HEK293 (cell line): ENCODE measurements at regions not wholly inside any gene's neighbourhood (a gene's known extent, or its start where the extent isn't known, plus 50 kb on each side); places are given as distances from the start of the nearest gene placed in this dataset.

Experiments
- CTCF ChIA-PET: fragments of 350-600 bp; formaldehyde crosslinking; extraction: SDS; loops from one replicate; lab custom pipeline; 2021; ENCODE audit warnings: antibody characterized with exemption; lab: Yijun Ruan, JAX
- POLR2A ChIA-PET: fragments of 300-600 bp; formaldehyde crosslinking; extraction: SDS; loops from one replicate; lab custom pipeline; 2020; ENCODE audit warnings: antibody characterized with exemption, inconsistent platforms; lab: Yijun Ruan, JAX
- H3K27ac ChIP-seq: fragments of 200-500 bp; sonication (Bioruptor generic); 2 replicates; pipeline ENCODE4 v1.5.1; 2014; ENCODE audit warnings: low read depth, low read length, control low read depth, inconsistent platforms; ENCODE audit errors: extremely low read depth
- H3K36me3 ChIP-seq, 2 experiments: fragments of 200-500 bp in 1 of 2; sonication (Bioruptor generic) in 1 of 2; 1 replicate in 1 of 2; 2 replicates in 1 of 2; pipeline ENCODE4 v1.5.1; 2014 to 2017; ENCODE audit warnings: inconsistent platforms in 2 of 2, low read length in 2 of 2; ENCODE audit not compliant: control insufficient read depth in 2 of 2, insufficient read depth in 1 of 2
- H3K4me1 ChIP-seq: fragments of 200-500 bp; sonication (Bioruptor generic); 2 replicates; pipeline ENCODE4 v1.5.1; 2014; ENCODE audit warnings: mild to moderate bottlenecking, low read length, inconsistent platforms; ENCODE audit not compliant: control insufficient read depth, insufficient read depth
- H3K4me3 ChIP-seq: 2 replicates; pipeline ENCODE4 v1.5.1; 2011; ENCODE audit warnings: low read depth, mild to moderate bottlenecking, control low read depth, low read length, moderate library complexity
- H3K9me3 ChIP-seq: fragments of 200-500 bp; sonication (Bioruptor generic); 2 replicates; pipeline ENCODE4 v1.5.1; 2014; ENCODE audit warnings: low read depth, low read length, inconsistent platforms; ENCODE audit not compliant: control insufficient read depth, insufficient read depth
- AEBP2 ChIP-seq: fragments of 450-650 bp; formaldehyde crosslinking; IDR thresholded peaks from 2 replicates; pipeline ENCODE4 v1.5.1; 2016; ENCODE audit warnings: missing biosample characterization, missing genetic modification characterization, borderline replicate concordance
- HOXA7 ChIP-seq: sonication (generic); formaldehyde crosslinking; IDR thresholded peaks from 2 replicates; pipeline ENCODE4 v1.8.1; 2022; ENCODE audit warnings: missing genetic modification reagents, borderline replicate concordance
- HOXD13 ChIP-seq: sonication (generic); formaldehyde crosslinking; IDR thresholded peaks from 2 replicates; pipeline ENCODE4 v1.8.0; 2022; ENCODE audit warnings: missing genetic modification reagents, borderline replicate concordance
- KLF10 ChIP-seq: fragments of 450-650 bp; IDR thresholded peaks from 2 replicates; pipeline ENCODE4 v1.5.1; 2018; ENCODE audit warnings: missing biosample characterization, mild to moderate bottlenecking, missing genetic modification characterization
- SETDB1 ChIP-seq: IDR thresholded peaks from one replicate; pipeline ENCODE4 v1.6.1; 2017; ENCODE audit warnings: mild to moderate bottlenecking, low read length, moderate library complexity, mixed read lengths; ENCODE audit not compliant: insufficient read length
- ZBTB48 ChIP-seq: fragments of 450-650 bp; formaldehyde crosslinking; IDR thresholded peaks from 2 replicates; pipeline ENCODE4 v1.5.1; 2016; ENCODE audit warnings: missing biosample characterization, missing genetic modification characterization
- ZNF175 ChIP-seq: fragments of 450-650 bp; formaldehyde crosslinking; IDR thresholded peaks from 2 replicates; pipeline ENCODE4 v1.5.1; 2016; ENCODE audit warnings: missing biosample characterization, missing genetic modification characterization
- ZNF324 ChIP-seq: fragments of 450-650 bp; formaldehyde crosslinking; IDR thresholded peaks from 2 replicates; pipeline ENCODE4 v1.5.1; 2016; ENCODE audit warnings: missing biosample characterization, missing genetic modification characterization
- ZNF518A ChIP-seq: fragments of 450-650 bp; formaldehyde crosslinking; conservative IDR thresholded peaks from 2 replicates; pipeline ENCODE4 v1.5.1; 2016; ENCODE audit warnings: low read depth, missing biosample characterization, missing genetic modification characterization
- ZNF558 ChIP-seq: fragments of 450-650 bp; formaldehyde crosslinking; IDR thresholded peaks from 2 replicates; pipeline ENCODE4 v1.5.1; 2016; ENCODE audit warnings: missing biosample characterization, missing genetic modification characterization
- ZNF560 ChIP-seq: fragments of 450-650 bp; formaldehyde crosslinking; IDR thresholded peaks from 2 replicates; pipeline ENCODE4 v1.5.1; 2017; ENCODE audit warnings: missing biosample characterization, missing genetic modification characterization, borderline replicate concordance
- ZNF571 ChIP-seq: fragments of 450-650 bp; formaldehyde crosslinking; IDR thresholded peaks from 2 replicates; pipeline ENCODE4 v1.5.0; 2017; ENCODE audit warnings: missing biosample characterization, missing genetic modification characterization
- ZNF621 ChIP-seq: fragments of 450-650 bp; formaldehyde crosslinking; IDR thresholded peaks from 2 replicates; pipeline ENCODE4 v1.5.1; 2017; ENCODE audit warnings: missing biosample characterization, missing genetic modification characterization
- ZNF654 ChIP-seq: fragments of 450-650 bp; formaldehyde crosslinking; IDR thresholded peaks from 2 replicates; pipeline ENCODE4 v1.5.1; 2016; ENCODE audit warnings: low read depth, missing biosample characterization, missing genetic modification characterization
- ZNF660 ChIP-seq: fragments of 450-650 bp; IDR thresholded peaks from 2 replicates; pipeline ENCODE4 v1.5.1; 2018; ENCODE audit warnings: missing biosample characterization, mild to moderate bottlenecking, missing genetic modification characterization
- TF ChIP-seq, protein P1 (sequence below): fragments of 450-650 bp; formaldehyde crosslinking; IDR thresholded peaks from 2 replicates; pipeline ENCODE4 v1.5.1; 2016; ENCODE audit warnings: missing biosample characterization, missing genetic modification characterization

- Histone ChIP-seq H3K4me1 (no peaks in the 10 kb centered on the region), H3K27ac (no peak overlapping the region), H3K4me3 (no peak overlapping the region), H3K36me3 (no peaks in the 10 kb centered on the region), H3K9me3 (no peaks in the 10 kb centered on the region)
- POLR2A ChIA-PET = no interaction called here
- CTCF ChIA-PET = interaction anchor here (0.6 to 4.5 kb wide), 39 partner anchors 10 to 762 kb away, joined by 3 to 47 read pairs (median 5); partner anchors contain the start of gene ABTB2
- TF ChIP-seq ZNF560 = no peak
- no peak for TF ChIP-seq KLF10 (tag by site-specific recombination)
- no peak for TF ChIP-seq ZNF518A (tag by site-specific recombination)
- TF ChIP-seq ZNF558 (tag by site-specific recombination) = no peak
- no peak for TF ChIP-seq ZNF324 (tag by site-specific recombination)
- no peak for TF ChIP-seq ZBTB48 (tag by site-specific recombination)
- TF ChIP-seq HOXA7 (CRISPR knock-in tag) = no peak
These were observed 62.8 kb upstream of the CAPRIN1 start for GRCh38 chr11:33988586-33989370.

- Histone ChIP-seq H3K4me1 (no peaks in the 10 kb centered on the region), H3K36me3 (no peaks in the 10 kb centered on the region), H3K9me3 (no peaks in the 10 kb centered on the region), H3K4me3 (no peak overlapping the region), H3K27ac (no peak overlapping the region)
- POLR2A ChIA-PET = interaction anchor here (0.5 to 0.7 kb wide), 2 partner anchors 384 to 498 kb away, joined by 4 read pairs; no protein-coding TSS in a partner anchor
- CTCF ChIA-PET = interaction anchor here (0.6 to 4.5 kb wide), 60 partner anchors 10 to 763 kb away, joined by 3 to 47 read pairs (median 4); partner anchors contain the start of genes ABTB2 and LMO2
- TF ChIP-seq HOXD13 (CRISPR knock-in tag) = no peak
- peak; percentile 66 for TF ChIP-seq ZNF654 (tag by site-specific recombination)
These were observed 63.5 kb upstream of the CAPRIN1 start for GRCh38 chr11:33987975-33988580.

DNA sequence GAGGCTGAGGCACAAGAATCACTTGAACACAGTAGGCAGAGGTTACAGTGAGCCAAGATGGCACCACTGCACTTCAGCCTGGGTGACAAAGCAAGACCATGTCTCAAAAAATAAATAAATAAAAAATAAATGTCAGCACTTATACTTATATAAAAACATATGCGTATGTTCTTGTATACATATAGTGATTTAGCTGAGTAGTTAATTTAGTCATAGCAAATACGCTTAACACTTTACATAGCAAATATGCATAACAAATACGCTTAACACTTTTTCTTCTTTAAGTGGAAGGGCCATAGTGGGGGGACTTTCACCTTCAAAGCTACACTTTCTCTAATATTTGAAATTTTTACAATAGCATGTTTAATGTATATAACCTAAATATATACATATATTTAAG, 64.0 kb upstream of the CAPRIN1 start:
- TF ChIP-seq ZNF175 (tag by site-specific recombination) (no peak), ZNF621 (no peak), ZNF660 (no peak), ZNF571 (tag by site-specific recombination) (no peak), SETDB1 (no peak), AEBP2 (tag by site-specific recombination) (no peak), ZNF560 (no peak)
- TF ChIP-seq, protein P1, sequence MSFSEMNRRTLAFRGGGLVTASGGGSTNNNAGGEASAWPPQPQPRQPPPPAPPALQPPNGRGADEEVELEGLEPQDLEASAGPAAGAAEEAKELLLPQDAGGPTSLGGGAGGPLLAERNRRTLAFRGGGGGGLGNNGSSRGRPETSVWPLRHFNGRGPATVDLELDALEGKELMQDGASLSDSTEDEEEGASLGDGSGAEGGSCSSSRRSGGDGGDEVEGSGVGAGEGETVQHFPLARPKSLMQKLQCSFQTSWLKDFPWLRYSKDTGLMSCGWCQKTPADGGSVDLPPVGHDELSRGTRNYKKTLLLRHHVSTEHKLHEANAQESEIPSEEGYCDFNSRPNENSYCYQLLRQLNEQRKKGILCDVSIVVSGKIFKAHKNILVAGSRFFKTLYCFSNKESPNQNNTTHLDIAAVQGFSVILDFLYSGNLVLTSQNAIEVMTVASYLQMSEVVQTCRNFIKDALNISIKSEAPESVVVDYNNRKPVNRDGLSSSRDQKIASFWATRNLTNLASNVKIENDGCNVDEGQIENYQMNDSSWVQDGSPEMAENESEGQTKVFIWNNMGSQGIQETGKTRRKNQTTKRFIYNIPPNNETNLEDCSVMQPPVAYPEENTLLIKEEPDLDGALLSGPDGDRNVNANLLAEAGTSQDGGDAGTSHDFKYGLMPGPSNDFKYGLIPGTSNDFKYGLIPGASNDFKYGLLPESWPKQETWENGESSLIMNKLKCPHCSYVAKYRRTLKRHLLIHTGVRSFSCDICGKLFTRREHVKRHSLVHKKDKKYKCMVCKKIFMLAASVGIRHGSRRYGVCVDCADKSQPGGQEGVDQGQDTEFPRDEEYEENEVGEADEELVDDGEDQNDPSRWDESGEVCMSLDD (tag by site-specific recombination) = no peak
- H3K4me1 ChIP-seq = no peaks in the 10 kb centered on the region
- no peaks in the 10 kb centered on the region for H3K36me3 ChIP-seq
- H3K27ac ChIP-seq = no peak overlapping the region
- POLR2A ChIA-PET = interaction anchor here (0.5 to 0.7 kb wide), 2 partner anchors 385 to 499 kb away, joined by 4 read pairs; no protein-coding TSS in a partner anchor
- H3K4me3 ChIP-seq = no peak overlapping the region
- no peaks in the 10 kb centered on the region for H3K9me3 ChIP-seq
- CTCF ChIA-PET = interaction anchor here (0.5 to 4.5 kb wide), 57 partner anchors 10 to 374 kb away, joined by 3 to 47 read pairs (median 4); partner anchors contain the start of genes ABTB2 and LMO2
